Uterus (tissue), 3 donors: ENCODE measurements at regions not wholly inside any gene's neighbourhood (a gene's known extent, or its start where the extent isn't known, plus 50 kb on each side); places are given as distances from the start of the nearest gene placed in this dataset.

Source experiments
- DNase-seq, 2 donors: peaks; one replicate each; pipeline ENCODE4 v3.0.0-alpha.2; 2019 to 2020
- H3K27ac ChIP-seq, 2 donors: fragments of 200-600 bp; sonication (generic); 1 replicate in 1 of 2; 2 replicates in 1 of 2; pipeline ENCODE4 v1.5.1; 2016 to 2018
- H3K27me3 ChIP-seq, 2 donors: fragments of 200-600 bp; sonication (generic); one replicate each; pipeline ENCODE4 v1.5.1; 2018 to 2019; ENCODE audit warnings: control low read depth in 1 of 2
- H3K36me3 ChIP-seq, 2 donors: fragments of 200-600 bp; sonication (generic); one replicate each; pipeline ENCODE4 v1.5.1; 2019; ENCODE audit warnings: control low read depth in 1 of 2
- H3K4me1 ChIP-seq, 2 donors: fragments of 200-600 bp; sonication (generic); one replicate each; pipeline ENCODE4 v1.5.1; 2018 to 2019; ENCODE audit warnings: control low read depth in 1 of 2
- H3K4me3 ChIP-seq, 2 donors: fragments of 200-600 bp; sonication (generic); 1 replicate in 1 of 2; 2 replicates in 1 of 2; pipeline ENCODE4 v1.5.1; 2018 to 2019; ENCODE audit warnings: mild to moderate bottlenecking in 1 of 2
- H3K9me3 ChIP-seq, 2 donors: fragments of 200-600 bp; sonication (generic); one replicate each; pipeline ENCODE4 v1.5.1; 2019; ENCODE audit warnings: control low read depth in 1 of 2
- CTCF ChIP-seq, 4 experiments: fragments of 200-600 bp in 2 of 4; fragments of 450-650 bp in 2 of 4; sonication (generic) in 2 of 4; IDR thresholded peaks; one replicate each; pipeline ENCODE4 v1.5.1; 2016 to 2019; ENCODE audit warnings: antibody characterized with exemption in 4 of 4, mild to moderate bottlenecking in 2 of 4, moderate library complexity in 1 of 4
- POLR2A ChIP-seq, 2 donors: fragments of 450-650 bp; IDR thresholded peaks; one replicate each; pipeline ENCODE4 v1.6.1; 2016; ENCODE audit warnings: antibody characterized with exemption in 2 of 2, mild to moderate bottlenecking in 1 of 2, moderate library complexity in 1 of 2
- intact Hi-C: fragments of 100-400 bp; cut with DNase I; formaldehyde crosslinking; loops from one replicate; pipeline ENCODE4 v1.15.1; 2023; ENCODE audit warnings: low total_unique reads
- donor health status: DM: yes; HTN: yes; CAD: no.

GRCh38 chr4:29199485-29199884 is 1520.7 kb upstream of the PCDH7 start:
- TF ChIP-seq POLR2A (IDR thresholded peaks at IDR 0.05) (no peak), CTCF (IDR thresholded peaks at IDR 0.05) (no peak)
- no peaks in the 10 kb centered on the region for H3K4me1 ChIP-seq
- H3K4me3 ChIP-seq, result no peak overlapping the region
- H3K9me3 ChIP-seq, result no peaks in the 10 kb centered on the region
- H3K36me3 ChIP-seq, result no peaks in the 10 kb centered on the region
- DNase-seq, result no peak
- H3K27me3 ChIP-seq, result no peaks in the 10 kb centered on the region
- intact Hi-C loops, result no loop called here
- no peak overlapping the region for H3K27ac ChIP-seq

- TF ChIP-seq POLR2A (IDR thresholded peaks at IDR 0.05) (no peak), CTCF (IDR thresholded peaks at IDR 0.05) (no peak)
- Histone ChIP-seq H3K27me3 (no peaks in the 10 kb centered on the region), H3K4me3 (no peak overlapping the region), H3K36me3 (no peaks in the 10 kb centered on the region), H3K4me1 (no peaks in the 10 kb centered on the region), H3K27ac (no peak overlapping the region), H3K9me3 (no peaks in the 10 kb centered on the region)
- intact Hi-C loops, result no loop called here
- DNase-seq, result no peak
Observed at GRCh38 chr4:29213020-29213419, 1507.1 kb upstream of the PCDH7 start.

GRCh38 chr4:29220761-29221160 is 1499.4 kb upstream of the PCDH7 start:
- no peaks in the 10 kb centered on the region for H3K9me3 ChIP-seq
- TF ChIP-seq POLR2A (IDR thresholded peaks at IDR 0.05), result no peak
- TF ChIP-seq CTCF (IDR thresholded peaks at IDR 0.05), result no peak
- H3K4me1 ChIP-seq, result no peaks in the 10 kb centered on the region
- no peak for DNase-seq
- intact Hi-C loops, result no loop called here
- H3K36me3 ChIP-seq, result peaks cover 0 to 2% of the 10 kb centered on the region in 2 donors
- no peaks in the 10 kb centered on the region for H3K27me3 ChIP-seq
- H3K27ac ChIP-seq, result no peak overlapping the region
- no peak overlapping the region for H3K4me3 ChIP-seq

- H3K27me3 ChIP-seq, result no peaks in the 10 kb centered on the region
- TF ChIP-seq POLR2A (IDR thresholded peaks at IDR 0.05) (no peak), CTCF (IDR thresholded peaks at IDR 0.05) (no peak)
- H3K27ac ChIP-seq, result no peak overlapping the region
- H3K36me3 ChIP-seq, result peaks cover 0 to 2% of the 10 kb centered on the region in 2 donors
- intact Hi-C loops, result no loop called here
- H3K4me3 ChIP-seq, result no peak overlapping the region
- no peak for DNase-seq
- no peaks in the 10 kb centered on the region for H3K4me1 ChIP-seq
- H3K9me3 ChIP-seq, result no peaks in the 10 kb centered on the region
Observed at GRCh38 chr4:29224911-29225310, 1495.3 kb upstream of the PCDH7 start.

- DNase-seq, result no peak
- Histone ChIP-seq H3K9me3 (no peaks in the 10 kb centered on the region), H3K27ac (no peak overlapping the region), H3K4me1 (no peaks in the 10 kb centered on the region), H3K27me3 (no peaks in the 10 kb centered on the region), H3K36me3 (peaks cover 0 to 3% of the 10 kb centered on the region in 2 donors), H3K4me3 (no peak overlapping the region)
- intact Hi-C loops, result no loop called here
- TF ChIP-seq CTCF (IDR thresholded peaks at IDR 0.05) (no peak), POLR2A (IDR thresholded peaks at IDR 0.05) (no peak)
Observed at GRCh38 chr4:29240641-29241040, 1479.5 kb upstream of the PCDH7 start.
